Progenitor cell of endocrine pancreas (in vitro differentiated cells): ENCODE measurements at regions not wholly inside any gene's neighbourhood (a gene's known extent, or its start where the extent isn't known, plus 50 kb on each side); places are given as distances from the start of the nearest gene placed in this dataset.

ENCODE experiments used
- DNase-seq: peaks from one replicate; pipeline ENCODE4 v3.0.0; 2021; ENCODE audit warnings: low spot score; ENCODE audit not compliant: unreplicated experiment
- H3K27ac Mint-ChIP-seq: 2 replicates; pipeline ENCODE4 v1.8.0; 2021; ENCODE audit warnings: mild to moderate bottlenecking, moderate library complexity, mixed read lengths
- H3K27me3 Mint-ChIP-seq: 2 replicates; pipeline ENCODE4 v1.8.0; 2021; ENCODE audit warnings: mixed read lengths
- H3K36me3 Mint-ChIP-seq: 2 replicates; pipeline ENCODE4 v1.8.0; 2022; ENCODE audit warnings: mixed read lengths; ENCODE audit not compliant: insufficient read depth
- H3K4me1 Mint-ChIP-seq: 2 replicates; pipeline ENCODE4 v1.8.0; 2021; ENCODE audit warnings: low read depth, mixed read lengths
- H3K4me3 Mint-ChIP-seq: 2 replicates; pipeline ENCODE4 v1.8.0; 2021; ENCODE audit warnings: low read depth, mild to moderate bottlenecking, moderate library complexity, mixed read lengths
- H3K9me3 Mint-ChIP-seq: 2 replicates; pipeline ENCODE4 v1.8.0; 2021; ENCODE audit warnings: low read depth, mixed read lengths
- CTCF ChIP-seq: fragments of 200-600 bp; sonication (generic); IDR thresholded peaks from one replicate; pipeline ENCODE4 v1.5.0; 2021; ENCODE audit warnings: antibody characterized with exemption, mild to moderate bottlenecking; ENCODE audit not compliant: unreplicated experiment

- no peak for TF ChIP-seq CTCF
- Mint-ChIP-seq H3K9me3 (peaks cover 11% of the 10 kb centered on the region), H3K27me3 (peaks cover 9% of the 10 kb centered on the region), H3K4me3 (no peak overlapping the region), H3K4me1 (peaks cover 48% of the 10 kb centered on the region), H3K36me3 (no peaks in the 10 kb centered on the region), H3K27ac (peak overlapping the region; percentile 93)
- no peak for DNase-seq
Measured at GRCh38 chr2:60095202-60095815, 458.1 kb downstream of the BCL11A start.

- Mint-ChIP-seq H3K4me3 (peak overlapping the region; percentile 4), H3K4me1 (peaks cover 48% of the 10 kb centered on the region), H3K27me3 (peaks cover 9% of the 10 kb centered on the region), H3K27ac (peak overlapping the region; percentile 93), H3K36me3 (no peaks in the 10 kb centered on the region), H3K9me3 (peaks cover 11% of the 10 kb centered on the region)
- TF ChIP-seq CTCF: no peak
- DNase-seq: no peak
Measured at GRCh38 chr2:60094450-60094929, 459.0 kb downstream of the BCL11A start.

- H3K27me3 Mint-ChIP-seq: peaks cover 5% of the 10 kb centered on the region
- peaks cover 48% of the 10 kb centered on the region for H3K4me1 Mint-ChIP-seq
- peak overlapping the region; percentile 34 for H3K27ac Mint-ChIP-seq
- no peak overlapping the region for H3K4me3 Mint-ChIP-seq
- no peak for DNase-seq
- no peak for TF ChIP-seq CTCF
- H3K9me3 Mint-ChIP-seq: peaks cover 8% of the 10 kb centered on the region
- H3K36me3 Mint-ChIP-seq: no peaks in the 10 kb centered on the region
Measured at GRCh38 chr2:60092781-60093180, 460.7 kb downstream of the BCL11A start.

GRCh38 chr2:60091894-60092293, 461.6 kb downstream of the BCL11A start:
- H3K27me3 Mint-ChIP-seq: no peaks in the 10 kb centered on the region
- peaks cover 48% of the 10 kb centered on the region for H3K4me1 Mint-ChIP-seq
- TF ChIP-seq CTCF: no peak
- H3K9me3 Mint-ChIP-seq: peaks cover 3% of the 10 kb centered on the region
- peak overlapping the region; percentile 34 for H3K27ac Mint-ChIP-seq
- DNase-seq: peak; percentile 20
- no peak overlapping the region for H3K4me3 Mint-ChIP-seq
- no peaks in the 10 kb centered on the region for H3K36me3 Mint-ChIP-seq

- Mint-ChIP-seq H3K4me1 (peaks cover 45% of the 10 kb centered on the region), H3K9me3 (peaks cover 1% of the 10 kb centered on the region), H3K36me3 (no peaks in the 10 kb centered on the region), H3K27ac (no peak overlapping the region), H3K4me3 (no peak overlapping the region), H3K27me3 (no peaks in the 10 kb centered on the region)
- TF ChIP-seq CTCF: no peak
- no peak for DNase-seq
Measured at GRCh38 chr2:60091266-60091665, 462.2 kb downstream of the BCL11A start.
